Amniotic stem cell (primary cell): ENCODE measurements at regions not wholly inside any gene's neighbourhood (a gene's known extent, or its start where the extent isn't known, plus 50 kb on each side); places are given as distances from the start of the nearest gene placed in this dataset.
A peak's percentile ranks its signal among the peaks of the same experiment; 100 is the strongest.

Experiments
- DNase-seq: peaks from one replicate; lab custom pipeline; 2025; lab: John Stamatoyannopoulos, UW

DNA sequence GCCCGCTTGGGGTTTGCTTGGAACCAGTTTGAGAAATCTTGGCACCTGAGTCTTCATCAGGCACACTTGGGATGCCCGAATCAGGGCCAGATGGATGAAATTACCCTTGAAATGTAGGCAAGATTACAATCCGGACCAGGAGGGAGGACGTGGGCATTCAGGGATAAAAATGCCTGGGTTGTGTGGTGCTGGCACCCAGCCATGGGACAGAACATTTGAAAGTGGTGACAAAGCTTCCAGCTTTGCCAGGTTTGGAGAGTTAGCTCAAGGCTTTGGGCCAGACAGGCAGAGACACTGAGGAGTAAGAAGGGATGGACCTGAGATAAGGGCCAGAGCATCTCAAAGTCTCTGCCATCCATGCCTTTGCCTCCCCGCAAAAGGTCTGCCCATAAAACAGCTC lies 182.2 kb downstream of the TTC32 start:
- DNase-seq = no peak

DNA sequence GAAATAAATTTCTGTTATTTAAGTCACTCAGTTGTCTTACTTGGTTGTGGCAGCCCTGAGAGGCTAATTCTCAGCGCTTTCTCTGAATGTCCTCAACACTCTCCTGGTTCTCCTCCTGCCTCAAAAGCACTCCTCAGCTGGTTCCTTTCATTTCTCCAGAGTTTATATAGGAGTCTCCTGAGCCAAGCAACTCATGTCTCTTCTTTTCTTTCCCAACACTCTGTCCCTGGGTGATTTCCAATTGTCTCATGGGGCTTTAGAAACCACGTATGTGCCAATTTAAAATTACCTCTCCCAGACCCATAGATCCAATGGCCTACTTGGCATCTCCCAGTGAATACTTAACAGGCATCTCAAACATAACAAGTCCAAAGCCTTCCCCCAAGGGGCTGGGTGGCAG lies 184.3 kb downstream of the TTC32 start:
- DNase-seq = no peak

DNA sequence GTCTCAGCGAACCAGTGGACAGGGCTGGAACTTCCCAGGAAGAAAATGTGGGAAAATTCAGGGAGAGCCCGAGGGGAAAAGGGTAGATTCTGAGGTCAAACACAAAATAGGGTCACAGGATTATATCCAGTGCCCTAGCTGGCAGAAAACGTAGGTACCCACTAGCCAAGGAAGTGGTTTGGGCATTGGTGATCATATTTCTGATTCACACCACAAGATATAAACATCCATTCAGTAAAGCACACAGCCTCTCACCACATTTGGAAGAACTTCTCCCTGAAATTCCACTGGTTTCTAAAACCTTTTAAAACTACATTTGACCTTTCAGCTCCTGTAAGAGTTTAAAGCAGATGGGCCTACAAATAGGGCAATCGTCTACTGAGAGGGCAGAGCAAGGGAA lies 186.9 kb downstream of the TTC32 start:
- DNase-seq = no peak

DNA sequence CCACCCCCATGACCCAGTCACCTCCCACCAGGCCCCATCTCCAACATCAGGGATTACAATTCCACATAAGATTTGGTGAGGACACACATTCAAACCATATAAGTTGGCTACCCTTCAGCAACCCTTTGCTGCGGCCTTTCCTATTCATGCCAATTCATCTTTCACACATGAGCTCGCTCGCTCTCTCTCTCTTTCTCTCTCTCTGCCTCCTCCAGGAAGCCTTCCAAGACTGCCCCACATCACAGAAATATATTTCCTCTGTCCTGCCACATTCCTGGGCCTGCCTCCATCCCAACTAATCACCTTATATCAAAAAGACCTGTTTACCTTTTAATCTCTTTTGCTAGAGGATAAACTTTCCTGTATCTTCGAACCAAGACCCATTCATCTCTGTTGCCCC lies 188.9 kb downstream of the TTC32 start:
- DNase-seq = no peak

DNA sequence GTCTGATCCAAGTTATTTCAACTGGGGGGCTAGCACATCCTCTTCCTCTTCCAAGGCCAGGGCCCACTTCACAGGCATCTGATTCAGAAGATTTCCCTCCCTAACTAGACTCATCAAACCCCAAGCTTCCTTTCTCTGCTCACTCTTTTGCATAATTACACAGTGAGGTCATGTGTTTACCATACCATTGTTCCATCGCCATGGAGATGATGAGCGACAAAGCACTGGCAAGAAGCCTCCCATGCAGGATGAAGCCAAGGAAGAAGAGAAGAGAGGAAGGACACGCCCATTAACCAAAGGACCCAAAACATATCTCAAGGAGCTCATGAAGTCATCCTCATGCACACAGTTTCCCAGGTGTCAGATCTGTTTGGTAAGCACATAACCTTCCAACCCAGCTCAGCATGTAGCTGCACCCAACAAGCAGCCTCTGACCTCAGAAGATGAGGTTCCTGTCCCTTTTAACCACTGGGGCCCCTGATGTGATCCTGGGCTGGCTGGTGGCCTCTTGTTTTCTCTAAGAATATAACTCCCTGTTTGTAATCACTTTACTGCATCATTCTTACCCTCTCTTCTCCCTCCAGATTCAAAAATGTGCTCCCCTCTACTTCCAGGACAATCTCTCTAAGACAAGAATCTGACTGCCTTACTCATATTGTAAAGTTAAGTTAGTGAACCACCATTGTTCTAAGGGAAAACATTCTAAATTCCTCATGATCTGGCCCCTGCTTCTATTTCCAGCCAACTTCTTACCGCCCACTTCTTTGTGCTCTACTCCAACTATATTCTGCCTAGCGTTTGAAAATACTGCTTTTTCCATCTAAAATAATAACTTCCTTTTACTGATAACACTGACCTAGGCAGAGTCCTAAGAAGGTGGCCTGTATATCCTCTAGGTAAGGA lies 190.1 kb downstream of the TTC32 start:
- peak; percentile 84 for DNase-seq

DNA sequence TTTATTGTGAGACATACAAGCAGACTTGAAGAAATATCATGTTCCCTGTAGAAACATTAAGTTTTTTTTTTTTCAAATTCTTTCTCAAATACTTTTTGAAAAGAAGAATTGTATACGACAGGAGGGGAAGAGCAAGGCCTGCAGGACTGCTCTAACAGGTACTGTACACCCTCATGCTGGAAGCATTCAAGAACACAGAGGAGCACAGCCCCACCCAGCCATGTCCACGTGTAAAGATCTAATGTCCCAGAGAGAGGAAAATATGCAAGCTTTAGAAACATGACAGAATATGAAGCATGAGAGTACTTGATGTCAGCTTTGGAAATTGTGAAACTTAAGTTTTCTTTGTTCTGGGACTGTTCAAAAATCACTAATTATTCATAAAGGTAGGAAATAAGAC lies 191.6 kb downstream of the TTC32 start:
- no peak for DNase-seq

DNA sequence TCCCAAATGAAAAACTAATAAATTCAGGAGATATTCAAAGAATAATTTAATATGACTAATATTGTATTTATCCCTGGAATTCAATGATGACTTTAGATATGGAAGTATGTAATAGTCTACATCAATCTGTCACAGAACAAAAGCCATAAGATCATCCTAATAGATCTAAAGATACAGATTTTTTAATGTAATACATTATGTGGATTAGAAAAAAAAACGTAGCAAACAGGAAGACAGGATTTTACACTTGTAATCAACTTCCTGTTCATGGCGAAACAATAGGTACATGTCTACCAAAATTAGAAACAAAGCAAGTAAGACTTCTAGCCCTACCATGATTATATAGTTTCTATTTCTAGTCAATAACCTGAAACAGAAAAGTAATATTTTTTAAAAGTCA lies 192.2 kb downstream of the TTC32 start:
- no peak for DNase-seq

DNA sequence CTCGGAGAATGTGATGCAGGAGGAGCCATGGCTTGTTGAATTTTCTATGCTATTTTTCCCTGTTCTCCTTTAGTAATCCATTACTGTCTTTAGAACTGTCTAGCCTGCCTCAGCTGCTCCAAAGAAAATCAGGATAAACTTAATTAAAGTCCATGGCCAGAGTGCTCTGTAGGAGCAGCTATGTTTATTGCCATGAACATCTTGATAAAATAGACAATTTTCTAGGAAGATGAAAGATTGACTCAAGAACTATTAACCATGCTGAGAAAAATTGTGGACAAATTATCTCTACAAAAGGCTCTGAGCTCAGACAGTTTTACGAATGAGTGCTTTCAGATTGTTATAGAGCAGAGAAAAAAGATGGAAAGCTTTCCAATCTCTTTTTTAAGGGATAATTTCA lies 193.0 kb downstream of the TTC32 start:
- no peak for DNase-seq

DNA sequence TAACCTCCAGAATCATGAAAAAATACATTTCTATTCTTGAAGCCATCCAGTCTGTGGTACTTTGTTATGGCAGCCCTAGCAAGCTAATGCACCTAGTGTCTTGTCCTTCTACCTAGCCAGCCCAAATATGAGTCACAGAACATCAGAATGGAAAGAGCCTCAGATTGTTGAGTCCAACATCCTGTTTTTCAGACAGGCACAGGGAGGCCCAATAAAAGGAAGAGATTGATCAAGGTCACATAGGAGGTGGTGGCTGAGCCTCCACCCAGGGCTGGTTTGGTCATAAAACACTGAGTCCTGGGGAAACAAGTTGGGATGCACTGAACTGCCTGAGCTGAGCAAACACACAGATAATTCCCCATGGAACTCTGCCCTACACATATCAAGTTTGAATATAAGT lies 195.5 kb downstream of the TTC32 start:
- no peak for DNase-seq

DNA sequence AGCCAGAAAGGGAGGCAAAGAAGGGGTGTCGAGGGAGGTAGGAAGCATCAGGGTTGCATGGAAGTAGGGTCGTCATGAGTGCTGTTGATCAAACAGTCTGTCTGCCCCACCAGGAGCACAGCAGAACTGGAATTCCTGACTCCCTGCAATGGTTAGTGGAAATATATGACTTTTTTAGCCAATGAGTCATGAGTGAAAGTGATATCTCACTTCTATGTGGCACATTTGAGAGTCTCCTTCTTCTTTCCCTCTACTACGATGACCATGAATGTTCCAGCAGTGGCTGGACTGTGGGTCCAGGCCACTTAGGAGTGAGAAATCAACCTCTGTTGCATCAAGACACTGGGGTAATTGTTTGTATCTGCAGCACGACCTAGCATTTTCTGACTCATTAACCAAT lies 199.5 kb downstream of the TTC32 start:
- DNase-seq = no peak

DNA sequence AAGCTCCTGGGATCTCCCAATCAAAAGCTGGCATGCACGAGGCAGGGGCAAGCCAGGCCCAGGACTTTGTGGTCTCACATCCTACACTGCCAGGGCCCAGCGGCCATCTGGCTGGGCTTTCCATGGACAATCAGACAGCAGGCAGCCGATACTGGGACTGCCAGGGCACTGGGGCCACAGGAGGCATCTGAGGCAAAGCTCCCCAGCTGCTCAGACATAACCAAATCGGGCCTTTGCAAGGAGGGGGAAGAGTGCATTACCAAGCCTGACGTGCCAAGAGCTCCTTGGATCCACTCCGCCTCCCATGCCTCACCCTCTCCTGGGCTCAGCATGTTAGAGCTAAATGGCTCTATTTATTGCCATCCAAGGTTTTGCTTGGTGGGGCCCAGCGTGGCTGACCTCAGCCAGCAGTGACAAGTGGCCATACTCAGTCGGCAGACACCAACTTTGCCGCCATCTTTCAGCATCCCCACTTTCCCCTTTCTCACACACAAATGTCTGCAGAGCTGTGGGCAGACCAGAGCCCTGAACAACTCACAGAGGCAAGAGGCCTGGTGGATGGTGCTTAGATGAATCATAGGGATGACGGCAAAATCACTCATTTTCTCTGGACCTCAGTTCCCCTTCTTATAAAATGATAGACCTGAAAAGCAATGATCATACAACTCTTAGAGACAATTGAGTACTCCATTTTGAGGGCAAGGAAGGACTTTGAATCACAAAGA lies 200.8 kb downstream of the TTC32 start:
- no peak for DNase-seq

DNA sequence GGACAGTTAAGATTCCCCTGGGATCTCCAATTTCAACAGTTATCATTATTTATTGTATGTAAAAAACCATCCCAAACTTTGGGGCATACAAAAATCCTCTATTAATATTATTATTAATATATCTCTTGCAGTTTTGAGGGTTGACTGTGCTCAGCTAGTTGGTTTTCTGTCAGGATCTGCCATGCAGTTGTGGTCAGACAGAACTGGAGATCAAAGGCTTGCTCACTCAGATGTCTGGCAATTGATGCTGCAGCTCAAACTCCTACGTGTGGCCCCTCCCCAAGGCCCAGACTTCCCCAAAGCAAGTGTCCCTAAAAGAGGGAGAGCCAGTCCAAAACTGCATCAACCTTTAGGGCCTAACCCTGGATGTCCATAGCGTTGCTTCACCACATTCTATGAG lies 204.7 kb downstream of the TTC32 start:
- DNase-seq = no peak

DNA sequence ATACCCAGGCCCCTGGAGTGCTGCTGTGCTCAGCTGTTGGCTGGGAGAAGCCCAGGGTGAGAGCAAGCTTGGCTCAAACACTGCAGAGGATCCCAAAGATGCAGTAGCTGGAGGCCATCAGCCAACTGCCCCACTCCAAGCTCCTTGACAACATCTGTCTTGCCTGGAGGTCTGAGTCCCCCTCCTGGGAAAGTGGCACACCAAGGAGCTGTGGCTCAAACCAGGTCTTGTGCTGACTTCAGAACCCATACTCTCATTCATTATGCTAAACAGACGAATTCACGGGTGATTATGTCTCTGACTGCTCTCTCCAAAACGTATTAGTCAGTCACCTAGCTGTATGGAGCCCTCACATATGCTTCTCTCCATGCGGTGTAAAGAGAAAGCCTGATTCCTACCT lies 206.1 kb downstream of the TTC32 start:
- no peak for DNase-seq

DNA sequence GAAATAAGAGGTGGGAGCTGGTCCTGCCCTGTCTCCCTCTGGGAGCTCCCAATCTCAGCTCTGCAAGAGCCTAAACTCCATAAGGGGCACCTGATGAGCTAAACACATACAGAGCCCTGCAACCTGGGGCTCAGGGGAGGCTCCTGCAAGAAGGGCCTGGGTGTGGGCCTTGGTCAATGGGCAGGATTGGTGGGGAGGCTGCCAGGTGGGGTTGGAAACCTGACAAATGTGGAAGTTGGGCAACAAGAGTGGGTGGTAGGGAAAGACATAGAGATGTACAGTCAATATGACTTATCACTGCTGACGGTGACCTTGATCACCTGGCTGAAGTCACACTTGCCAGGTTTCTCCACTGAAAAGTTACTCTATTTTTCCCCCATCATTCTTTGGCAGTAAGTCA lies 209.9 kb downstream of the TTC32 start:
- no peak for DNase-seq

DNA sequence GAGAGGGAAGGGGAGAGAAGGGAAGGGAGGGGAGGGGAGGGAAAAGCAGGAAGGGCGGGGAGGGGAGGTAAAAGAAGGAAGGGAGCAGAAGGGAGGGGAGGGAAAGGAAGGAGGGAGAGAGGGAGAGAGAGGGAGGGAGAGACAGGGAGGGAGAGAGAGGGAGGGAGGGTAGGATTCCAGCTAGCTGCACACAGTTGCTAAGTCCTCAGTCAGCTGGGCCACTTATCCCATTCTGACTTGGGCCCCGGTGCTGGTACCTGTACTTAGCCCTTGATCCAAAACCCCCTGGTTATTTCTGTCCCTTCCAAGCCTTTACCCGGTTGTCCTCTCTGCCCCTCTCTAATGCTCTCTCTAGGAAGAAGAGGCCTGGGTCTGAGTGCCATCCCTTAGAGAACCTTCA lies 211.4 kb downstream of the TTC32 start:
- DNase-seq = no peak

DNA sequence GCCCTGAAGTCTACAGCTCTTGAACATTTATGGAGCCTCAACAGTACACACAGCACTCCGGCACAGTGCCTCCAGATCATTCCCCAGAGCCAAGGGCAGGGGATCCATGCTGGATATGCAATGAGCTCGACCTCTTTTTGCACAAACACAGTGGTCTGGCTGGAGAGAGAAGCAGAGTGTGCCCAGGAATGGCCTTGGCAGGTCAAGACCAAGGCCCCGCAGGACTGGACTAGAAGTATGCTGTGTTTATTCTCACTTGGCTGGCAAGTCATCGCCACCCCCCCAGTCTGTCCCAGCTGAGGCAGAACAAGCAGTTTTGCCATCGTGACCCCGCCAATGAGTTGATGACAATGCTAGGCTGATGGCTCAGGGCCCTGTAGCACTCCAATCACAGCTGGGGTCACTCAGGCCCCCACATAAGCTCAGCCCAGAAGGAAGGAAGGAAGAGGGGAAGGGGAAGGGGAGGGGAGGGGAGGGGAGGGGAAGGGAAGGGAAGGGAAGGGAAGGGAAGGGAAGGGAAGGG lies 212.1 kb downstream of the TTC32 start:
- no peak for DNase-seq

DNA sequence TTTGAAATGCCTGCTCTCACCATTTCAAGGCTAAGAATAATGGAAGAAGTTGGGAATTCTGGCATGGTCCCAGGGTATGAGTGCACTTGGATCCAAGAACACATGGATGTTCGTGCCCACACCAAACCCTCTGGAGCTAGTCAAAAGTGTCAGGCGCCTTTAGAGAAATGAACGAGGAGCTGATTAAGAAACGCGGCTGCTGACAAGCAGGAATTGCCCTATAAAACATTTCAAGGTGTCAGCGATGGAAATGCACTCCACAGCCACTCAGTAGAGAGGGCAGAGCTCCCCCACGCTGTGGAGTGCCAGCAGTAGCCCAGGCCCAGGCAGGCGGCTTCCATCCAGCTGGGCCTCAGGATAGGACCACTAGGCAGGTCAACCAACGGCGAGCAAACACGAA lies 213.7 kb downstream of the TTC32 start:
- DNase-seq = no peak

DNA sequence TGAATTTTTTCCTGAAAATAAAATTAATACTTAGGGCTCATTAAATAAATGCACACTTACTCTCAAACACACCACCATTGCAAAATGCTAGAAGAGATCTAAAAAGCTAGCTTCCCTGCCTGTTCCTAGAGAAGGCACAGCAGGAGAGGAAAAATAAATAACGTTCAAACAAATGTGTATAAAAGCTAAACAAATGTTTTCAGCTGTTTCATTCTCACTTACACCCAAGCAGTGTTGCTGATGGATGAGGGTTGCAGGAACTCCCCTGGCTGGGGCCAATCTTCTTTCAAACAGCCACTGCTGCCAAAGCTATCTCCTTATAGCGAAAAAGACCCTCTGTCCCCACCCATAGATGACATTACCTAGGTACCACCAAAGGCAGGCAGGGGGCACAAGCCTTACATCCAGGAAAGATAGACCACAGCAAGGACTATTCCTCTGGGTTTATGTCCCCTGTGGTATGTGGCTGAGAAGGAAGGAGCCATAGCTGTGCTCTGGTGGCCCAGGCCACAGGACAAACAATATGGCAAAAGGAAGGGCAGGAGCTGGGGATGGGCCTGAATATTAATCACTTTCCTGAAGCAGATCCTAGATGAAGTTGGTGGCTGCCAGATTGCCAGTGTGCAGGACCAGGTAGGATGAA lies 214.6 kb downstream of the TTC32 start:
- no peak for DNase-seq

DNA sequence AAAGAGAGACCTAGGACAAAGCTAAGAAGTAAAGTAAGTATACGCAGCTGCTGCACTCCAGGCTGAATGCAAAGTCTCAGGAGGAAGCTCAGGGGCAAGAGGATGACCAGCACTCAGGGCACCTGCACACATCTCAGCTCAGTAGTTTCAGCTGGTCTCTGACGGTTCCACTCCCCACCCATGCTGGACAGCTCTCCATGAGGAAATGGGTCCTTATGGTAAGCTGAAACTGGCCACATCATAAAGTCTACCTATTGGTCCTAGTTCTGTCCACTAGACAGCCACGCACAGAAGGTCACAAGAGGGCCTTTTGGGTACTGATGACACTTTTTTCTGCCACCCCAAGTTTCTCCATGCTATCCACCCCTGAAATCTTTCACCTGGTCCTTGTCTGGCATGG lies 215.3 kb downstream of the TTC32 start:
- no peak for DNase-seq

DNA sequence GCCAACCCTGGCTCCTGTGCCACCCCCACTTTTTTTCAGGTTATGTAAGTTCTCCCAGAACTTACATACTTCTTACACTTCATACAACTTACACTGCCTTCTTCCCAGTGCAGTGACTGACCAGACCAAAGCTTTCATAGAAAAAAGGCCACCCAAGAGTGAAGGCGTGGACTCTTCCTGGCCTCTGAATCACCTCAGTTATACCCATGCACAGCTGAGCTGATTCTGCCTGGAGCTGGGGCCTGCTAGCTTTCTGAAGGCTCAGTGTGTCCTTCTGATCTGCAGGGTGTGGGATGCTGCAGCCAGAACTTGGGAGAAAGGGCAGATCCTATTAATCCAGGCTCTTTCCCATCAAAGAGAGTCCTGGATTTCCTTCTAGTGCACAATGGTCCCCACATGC lies 216.1 kb downstream of the TTC32 start:
- DNase-seq = no peak

DNA sequence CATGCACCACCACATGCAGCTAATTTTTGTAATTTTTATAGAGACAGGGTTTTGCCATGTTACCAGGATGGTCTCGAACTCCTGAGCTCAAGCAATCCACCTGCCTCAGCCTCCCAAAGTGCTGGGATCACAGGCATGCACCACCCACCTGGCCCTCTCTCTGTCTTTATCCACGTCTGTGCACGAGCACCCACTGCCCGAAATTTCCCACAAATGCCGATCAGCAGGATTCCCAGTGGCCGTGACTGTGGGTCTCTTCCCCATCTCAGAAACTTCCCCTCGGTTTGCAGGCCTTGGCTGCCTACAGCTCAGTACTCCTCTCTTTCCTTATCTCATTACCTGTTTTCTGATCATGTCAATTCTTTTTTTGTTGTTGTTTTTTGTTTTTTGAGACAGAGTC lies 217.3 kb downstream of the TTC32 start:
- DNase-seq = no peak

DNA sequence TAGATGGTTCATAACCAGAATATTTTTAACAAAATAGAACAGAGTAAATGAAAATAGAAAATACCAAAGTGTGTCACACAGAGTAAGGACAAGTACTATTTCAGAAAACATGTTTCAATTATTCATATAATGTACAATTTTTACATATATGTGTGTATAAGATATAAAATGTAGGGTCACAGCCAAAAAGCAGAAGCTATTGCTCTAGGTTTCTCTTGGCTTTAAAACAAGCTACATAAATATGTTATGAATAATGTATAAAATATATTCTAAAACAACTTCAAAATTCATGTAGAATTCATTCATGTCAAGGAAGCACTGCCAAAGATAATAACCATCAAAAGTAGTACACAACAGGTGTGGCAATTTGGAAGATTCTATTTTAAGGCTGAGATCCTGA lies 218.2 kb downstream of the TTC32 start:
- no peak for DNase-seq

DNA sequence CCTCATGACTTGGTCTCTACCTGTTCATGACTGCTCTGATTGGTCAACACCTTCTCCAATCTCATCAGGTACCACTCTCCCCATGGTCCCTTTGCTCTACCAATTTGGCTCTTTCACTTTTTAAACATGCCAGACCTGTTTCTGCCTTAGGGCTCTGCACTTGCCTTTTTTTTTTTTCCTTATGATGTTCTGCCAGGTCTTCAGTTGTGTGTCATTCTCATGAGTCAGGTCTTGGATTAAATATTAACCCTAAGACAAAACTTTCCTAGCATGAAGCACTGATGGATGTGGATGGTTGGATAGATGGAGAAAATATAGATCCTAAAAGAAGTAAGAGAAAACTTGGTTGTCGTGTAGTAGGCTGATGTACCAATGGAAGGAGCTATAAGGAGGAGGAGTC lies 219.3 kb downstream of the TTC32 start:
- no peak for DNase-seq
